Karpas-422 (cell line): ENCODE measurements at regions not wholly inside any gene's neighbourhood (a gene's known extent, or its start where the extent isn't known, plus 50 kb on each side); places are given as distances from the start of the nearest gene placed in this dataset.

Source experiments
- DNase-seq: peaks from one replicate; pipeline ENCODE4 v3.0.0-alpha.2; 2015
- H2AFZ ChIP-seq: fragments of 200-600 bp; sonication (generic); 2 replicates; pipeline ENCODE4 v1.6.1; 2014; ENCODE audit warnings: antibody characterized with exemption, low read length, mixed read lengths
- H3K27ac ChIP-seq: fragments of 200-600 bp; sonication (generic); 2 replicates; pipeline ENCODE4 v1.5.1; 2014; ENCODE audit warnings: mild to moderate bottlenecking, low read length, moderate library complexity
- H3K27me3 ChIP-seq: fragments of 200-600 bp; sonication (generic); 2 replicates; pipeline ENCODE4 v1.6.1; 2014; ENCODE audit warnings: low read length, mixed read lengths
- H3K36me3 ChIP-seq: fragments of 200-600 bp; sonication (generic); 2 replicates; pipeline ENCODE4 v1.6.1; 2014; ENCODE audit warnings: low read length, mixed read lengths; ENCODE audit not compliant: insufficient read depth
- H3K4me1 ChIP-seq: fragments of 200-600 bp; sonication (generic); 2 replicates; pipeline ENCODE4 v1.6.1; 2014; ENCODE audit warnings: mild to moderate bottlenecking, low read length, mixed read lengths
- H3K4me2 ChIP-seq: fragments of 200-600 bp; sonication (generic); 2 replicates; pipeline ENCODE4 v1.6.1; 2014; ENCODE audit warnings: low read length, low read depth, mild to moderate bottlenecking; ENCODE audit not compliant: poor library complexity, severe bottlenecking
- H3K4me3 ChIP-seq: fragments of 200-600 bp; sonication (generic); 2 replicates; pipeline ENCODE4 v1.5.1; 2014; ENCODE audit warnings: mild to moderate bottlenecking, antibody characterized with exemption, low read length, mixed read lengths
- H3K79me2 ChIP-seq: fragments of 200-600 bp; sonication (generic); 2 replicates; pipeline ENCODE4 v1.6.1; 2014; ENCODE audit warnings: mild to moderate bottlenecking, low read length, mixed read lengths
- H3K9ac ChIP-seq: fragments of 200-600 bp; sonication (generic); 2 replicates; pipeline ENCODE4 v1.6.0; 2014; ENCODE audit warnings: low read length
- H3K9me2 ChIP-seq: fragments of 200-600 bp; sonication (generic), shearing (Covaris generic); replicated peaks from 2 replicates; pipeline ENCODE4 v1.6.0; 2014; ENCODE audit warnings: mild to moderate bottlenecking, low read length, moderate library complexity; ENCODE audit not compliant: insufficient read depth
- H3K9me3 ChIP-seq: fragments of 300-700, 200-600 bp; sonication (generic); 2 replicates; pipeline ENCODE4 v1.6.1; 2014; ENCODE audit warnings: low read length, mixed read lengths
- H4K20me1 ChIP-seq: fragments of 200-600 bp; sonication (generic); 2 replicates; pipeline ENCODE4 v1.6.1; 2014; ENCODE audit warnings: mild to moderate bottlenecking, antibody characterized with exemption, low read length, low read depth; ENCODE audit not compliant: insufficient read depth

- no peak overlapping the region for H3K4me3 ChIP-seq
- no peaks in the 10 kb centered on the region for H3K36me3 ChIP-seq
- H3K4me1 ChIP-seq, result peaks cover 15% of the 10 kb centered on the region
- no peaks in the 10 kb centered on the region for H3K79me2 ChIP-seq
- DNase-seq, result no peak
- H2AFZ ChIP-seq, result no peak overlapping the region
- no peak overlapping the region for H3K9ac ChIP-seq
- no peaks in the 10 kb centered on the region for H3K9me2 ChIP-seq
- no peaks in the 10 kb centered on the region for H3K27me3 ChIP-seq
- H3K27ac ChIP-seq, result no peak overlapping the region
- no peaks in the 10 kb centered on the region for H4K20me1 ChIP-seq
- H3K9me3 ChIP-seq, result no peaks in the 10 kb centered on the region
- H3K4me2 ChIP-seq, result no peak overlapping the region
Measured at GRCh38 chr14:97073622-97074021, 276.4 kb downstream of the VRK1 start.

GRCh38 chr14:97074456-97074855 is 277.3 kb downstream of the VRK1 start:
- no peaks in the 10 kb centered on the region for H3K79me2 ChIP-seq
- H2AFZ ChIP-seq, result no peak overlapping the region
- no peak overlapping the region for H3K4me2 ChIP-seq
- H3K9ac ChIP-seq, result no peak overlapping the region
- H3K9me2 ChIP-seq, result no peaks in the 10 kb centered on the region
- no peak overlapping the region for H3K27ac ChIP-seq
- no peaks in the 10 kb centered on the region for H3K36me3 ChIP-seq
- H3K4me1 ChIP-seq, result peaks cover 15% of the 10 kb centered on the region
- no peaks in the 10 kb centered on the region for H3K27me3 ChIP-seq
- DNase-seq, result no peak
- H4K20me1 ChIP-seq, result no peaks in the 10 kb centered on the region
- no peak overlapping the region for H3K4me3 ChIP-seq
- H3K9me3 ChIP-seq, result no peaks in the 10 kb centered on the region

DNA sequence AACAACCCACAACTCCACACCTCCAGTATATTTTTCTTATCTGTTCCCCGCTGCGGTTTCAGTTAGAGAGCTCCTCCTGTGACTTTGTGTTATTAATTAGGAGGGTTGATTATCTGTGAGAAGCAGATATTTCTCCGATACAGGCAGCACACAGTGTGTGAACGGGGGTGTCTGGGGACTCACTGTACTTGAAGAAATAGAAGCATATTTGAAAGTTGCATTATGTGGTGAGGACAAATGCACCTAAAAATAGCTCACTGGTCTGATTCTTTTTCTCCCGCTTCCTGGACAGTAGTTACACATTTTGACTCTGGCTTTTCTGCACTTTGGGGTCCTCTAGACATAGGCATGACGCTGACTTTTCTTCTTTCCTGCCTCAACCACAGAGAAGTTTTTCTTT is 277.7 kb downstream of the VRK1 start:
- H3K4me3 ChIP-seq, result no peak overlapping the region
- no peaks in the 10 kb centered on the region for H4K20me1 ChIP-seq
- H3K27ac ChIP-seq, result no peak overlapping the region
- no peak overlapping the region for H3K4me2 ChIP-seq
- no peak overlapping the region for H2AFZ ChIP-seq
- no peaks in the 10 kb centered on the region for H3K9me3 ChIP-seq
- H3K79me2 ChIP-seq, result no peaks in the 10 kb centered on the region
- H3K4me1 ChIP-seq, result peaks cover 15% of the 10 kb centered on the region
- no peaks in the 10 kb centered on the region for H3K9me2 ChIP-seq
- DNase-seq, result no peak
- H3K27me3 ChIP-seq, result no peaks in the 10 kb centered on the region
- no peaks in the 10 kb centered on the region for H3K36me3 ChIP-seq
- no peak overlapping the region for H3K9ac ChIP-seq

DNA sequence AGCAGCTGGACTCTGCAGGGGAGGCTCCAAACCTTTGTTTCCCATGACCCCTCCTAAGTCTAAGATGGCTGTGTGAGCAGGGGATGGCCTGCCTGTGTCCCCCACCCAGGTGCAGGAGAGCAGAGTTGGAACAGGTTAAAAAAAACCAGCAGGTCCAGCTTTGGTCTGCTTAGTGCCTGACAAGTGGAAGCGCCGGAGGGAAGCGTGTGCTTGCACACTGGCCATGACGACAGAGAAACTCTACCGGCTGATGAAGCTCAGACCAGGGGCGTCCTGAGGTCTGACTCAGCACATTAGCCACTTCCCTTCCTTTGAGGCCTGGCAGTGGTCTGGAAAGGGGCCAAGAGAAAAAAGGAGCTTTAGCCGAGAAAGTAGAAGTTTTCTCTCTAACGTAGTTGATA is 280.1 kb downstream of the VRK1 start:
- H3K4me2 ChIP-seq, result no peak overlapping the region
- H3K4me3 ChIP-seq, result no peak overlapping the region
- no peak overlapping the region for H2AFZ ChIP-seq
- H3K9me3 ChIP-seq, result no peaks in the 10 kb centered on the region
- no peak overlapping the region for H3K27ac ChIP-seq
- no peaks in the 10 kb centered on the region for H3K9me2 ChIP-seq
- no peaks in the 10 kb centered on the region for H4K20me1 ChIP-seq
- H3K9ac ChIP-seq, result no peak overlapping the region
- H3K27me3 ChIP-seq, result no peaks in the 10 kb centered on the region
- H3K4me1 ChIP-seq, result peaks cover 7% of the 10 kb centered on the region
- H3K36me3 ChIP-seq, result no peaks in the 10 kb centered on the region
- no peak for DNase-seq
- no peaks in the 10 kb centered on the region for H3K79me2 ChIP-seq

GRCh38 chr14:97077687-97078086 is 280.5 kb downstream of the VRK1 start:
- Histone ChIP-seq H3K36me3 (no peaks in the 10 kb centered on the region), H3K9ac (no peak overlapping the region), H2AFZ (no peak overlapping the region), H4K20me1 (no peaks in the 10 kb centered on the region), H3K9me2 (no peaks in the 10 kb centered on the region), H3K27me3 (no peaks in the 10 kb centered on the region), H3K27ac (no peak overlapping the region), H3K4me2 (no peak overlapping the region), H3K4me1 (peaks cover 7% of the 10 kb centered on the region), H3K4me3 (no peak overlapping the region), H3K79me2 (no peaks in the 10 kb centered on the region), H3K9me3 (no peaks in the 10 kb centered on the region)
- DNase-seq, result no peak

DNA sequence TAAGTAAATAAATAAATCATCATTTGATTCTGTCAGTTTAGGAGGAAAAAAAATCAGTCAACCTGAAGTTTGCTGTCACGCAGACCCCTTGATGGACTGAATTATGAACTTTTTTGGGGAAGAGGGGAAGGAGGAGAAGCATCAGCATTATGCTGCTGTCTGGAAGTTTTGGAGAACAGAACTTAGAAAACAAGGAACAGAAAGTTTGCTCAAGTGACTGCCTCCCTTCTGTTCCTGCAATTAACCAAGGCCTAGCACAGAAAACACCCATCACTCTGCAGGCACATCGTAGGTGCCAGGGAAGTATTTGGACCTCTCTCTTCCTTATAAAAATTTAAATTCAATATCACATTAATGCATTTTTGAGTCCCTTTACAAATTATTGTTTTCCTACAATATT is 283.8 kb downstream of the VRK1 start:
- H3K9ac ChIP-seq, result no peak overlapping the region
- no peak overlapping the region for H3K4me2 ChIP-seq
- H3K9me2 ChIP-seq, result no peaks in the 10 kb centered on the region
- H3K4me1 ChIP-seq, result no peaks in the 10 kb centered on the region
- no peaks in the 10 kb centered on the region for H4K20me1 ChIP-seq
- H3K27ac ChIP-seq, result no peak overlapping the region
- H2AFZ ChIP-seq, result no peak overlapping the region
- H3K27me3 ChIP-seq, result no peaks in the 10 kb centered on the region; the same call in 1 of the 2 replicates
- no peaks in the 10 kb centered on the region for H3K79me2 ChIP-seq
- no peak overlapping the region for H3K4me3 ChIP-seq
- H3K36me3 ChIP-seq, result no peaks in the 10 kb centered on the region
- H3K9me3 ChIP-seq, result no peaks in the 10 kb centered on the region
- DNase-seq, result no peak

DNA sequence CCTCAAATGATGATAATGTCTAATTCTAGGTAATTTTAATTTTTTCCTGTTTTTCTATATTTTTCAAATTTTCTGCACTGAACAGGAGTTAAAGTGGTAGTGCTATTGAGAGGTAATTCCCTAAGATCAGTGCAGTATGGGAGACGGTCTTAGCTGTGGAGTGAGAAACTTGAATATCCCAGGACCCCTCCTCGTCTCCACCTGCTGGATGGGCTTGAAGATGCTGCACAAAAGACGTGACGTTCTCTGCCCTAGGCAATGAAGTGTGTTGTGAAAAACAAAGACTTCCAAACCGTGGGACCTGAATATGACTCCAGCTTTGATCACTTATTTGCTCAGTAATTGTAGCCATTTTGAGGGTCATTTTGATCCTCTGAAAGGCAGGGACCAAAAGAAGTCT is 298.1 kb downstream of the VRK1 start:
- no peaks in the 10 kb centered on the region for H3K27me3 ChIP-seq
- H2AFZ ChIP-seq, result no peak overlapping the region
- H3K4me1 ChIP-seq, result peaks cover 4% of the 10 kb centered on the region; the same call in 1 of the 2 replicates
- H3K4me3 ChIP-seq, result no peak overlapping the region
- H3K9ac ChIP-seq, result no peak overlapping the region
- no peak overlapping the region for H3K4me2 ChIP-seq
- no peak overlapping the region for H3K27ac ChIP-seq
- no peaks in the 10 kb centered on the region for H3K9me2 ChIP-seq
- H3K36me3 ChIP-seq, result no peaks in the 10 kb centered on the region
- no peaks in the 10 kb centered on the region for H4K20me1 ChIP-seq
- H3K79me2 ChIP-seq, result no peaks in the 10 kb centered on the region
- no peak for DNase-seq
- no peaks in the 10 kb centered on the region for H3K9me3 ChIP-seq

- Histone ChIP-seq H3K9me3 (no peaks in the 10 kb centered on the region), H3K4me3 (no peak overlapping the region), H3K9ac (no peak overlapping the region), H3K9me2 (no peaks in the 10 kb centered on the region), H3K4me2 (no peak overlapping the region), H3K36me3 (no peaks in the 10 kb centered on the region), H4K20me1 (no peaks in the 10 kb centered on the region), H2AFZ (no peak overlapping the region), H3K27ac (no peak overlapping the region), H3K4me1 (peaks cover 4% of the 10 kb centered on the region; the same call in 1 of the 2 replicates), H3K27me3 (no peaks in the 10 kb centered on the region), H3K79me2 (no peaks in the 10 kb centered on the region)
- no peak for DNase-seq
Measured at GRCh38 chr14:97097296-97097695, 300.1 kb downstream of the VRK1 start.

GRCh38 chr14:97100306-97100705 is 303.1 kb downstream of the VRK1 start:
- no peak overlapping the region for H2AFZ ChIP-seq
- H3K27me3 ChIP-seq, result no peaks in the 10 kb centered on the region
- no peaks in the 10 kb centered on the region for H3K79me2 ChIP-seq
- H3K4me3 ChIP-seq, result no peak overlapping the region
- H3K9me3 ChIP-seq, result no peaks in the 10 kb centered on the region
- no peaks in the 10 kb centered on the region for H3K9me2 ChIP-seq
- H3K27ac ChIP-seq, result no peak overlapping the region
- DNase-seq, result no peak
- H3K36me3 ChIP-seq, result no peaks in the 10 kb centered on the region
- no peak overlapping the region for H3K4me2 ChIP-seq
- H4K20me1 ChIP-seq, result no peaks in the 10 kb centered on the region
- H3K9ac ChIP-seq, result no peak overlapping the region
- peaks cover 13% of the 10 kb centered on the region for H3K4me1 ChIP-seq
